Mesothelial cell of epicardium (in vitro differentiated cells): ENCODE measurements at regions not wholly inside any gene's neighbourhood (a gene's known extent, or its start where the extent isn't known, plus 50 kb on each side); places are given as distances from the start of the nearest gene placed in this dataset.

Experiments used
- DNase-seq, 2 experiments: peaks; one replicate each; pipeline ENCODE4 v3.0.0; 2021; ENCODE audit warnings: low spot score in 2 of 2; ENCODE audit not compliant: unreplicated experiment in 2 of 2
- H3K27ac Mint-ChIP-seq: 2 replicates; pipeline ENCODE4 v1.8.0; 2021; ENCODE audit warnings: mixed read lengths
- H3K27me3 Mint-ChIP-seq: 2 replicates; pipeline ENCODE4 v1.8.0; 2021; ENCODE audit warnings: low read depth, mixed read lengths
- H3K36me3 Mint-ChIP-seq: 2 replicates; pipeline ENCODE4 v1.8.0; 2021; ENCODE audit warnings: mixed read lengths
- H3K4me1 Mint-ChIP-seq: 2 replicates; pipeline ENCODE4 v1.8.0; 2021; ENCODE audit warnings: mixed read lengths
- H3K4me3 Mint-ChIP-seq: 2 replicates; pipeline ENCODE4 v1.8.0; 2021; ENCODE audit warnings: mild to moderate bottlenecking, moderate library complexity, mixed read lengths
- H3K9me3 Mint-ChIP-seq: 2 replicates; pipeline ENCODE4 v1.8.0; 2021; ENCODE audit warnings: mixed read lengths
- TF ChIP-seq, protein P1 (sequence below): fragments of 200-600 bp; sonication (generic); IDR thresholded peaks from one replicate; pipeline ENCODE4 v1.5.0; 2021; ENCODE audit warnings: antibody characterized with exemption; ENCODE audit not compliant: unreplicated experiment

DNA sequence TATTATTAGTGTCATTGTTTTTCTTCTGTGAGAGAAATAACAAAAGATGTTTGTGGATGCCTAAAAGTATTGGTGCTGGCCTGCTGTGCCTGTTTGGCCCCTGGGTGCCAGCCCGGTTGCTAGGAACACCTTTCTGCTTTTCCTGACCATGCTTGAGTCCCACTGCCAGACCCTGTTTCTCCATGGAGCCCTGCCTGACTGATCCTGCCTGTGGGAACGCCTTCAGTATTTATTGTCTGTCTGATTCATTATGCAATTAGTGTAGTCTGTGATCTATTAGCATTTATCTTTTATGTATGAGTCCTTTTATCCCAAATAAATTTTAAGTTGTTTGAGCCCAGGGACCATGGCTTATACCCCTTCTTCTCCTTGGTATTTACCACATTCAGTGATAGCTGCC, 98.6 kb upstream of the MPPED2 start:
- no peak for DNase-seq
- H3K9me3 Mint-ChIP-seq = peaks cover 17% of the 10 kb centered on the region
- TF ChIP-seq, protein P1, sequence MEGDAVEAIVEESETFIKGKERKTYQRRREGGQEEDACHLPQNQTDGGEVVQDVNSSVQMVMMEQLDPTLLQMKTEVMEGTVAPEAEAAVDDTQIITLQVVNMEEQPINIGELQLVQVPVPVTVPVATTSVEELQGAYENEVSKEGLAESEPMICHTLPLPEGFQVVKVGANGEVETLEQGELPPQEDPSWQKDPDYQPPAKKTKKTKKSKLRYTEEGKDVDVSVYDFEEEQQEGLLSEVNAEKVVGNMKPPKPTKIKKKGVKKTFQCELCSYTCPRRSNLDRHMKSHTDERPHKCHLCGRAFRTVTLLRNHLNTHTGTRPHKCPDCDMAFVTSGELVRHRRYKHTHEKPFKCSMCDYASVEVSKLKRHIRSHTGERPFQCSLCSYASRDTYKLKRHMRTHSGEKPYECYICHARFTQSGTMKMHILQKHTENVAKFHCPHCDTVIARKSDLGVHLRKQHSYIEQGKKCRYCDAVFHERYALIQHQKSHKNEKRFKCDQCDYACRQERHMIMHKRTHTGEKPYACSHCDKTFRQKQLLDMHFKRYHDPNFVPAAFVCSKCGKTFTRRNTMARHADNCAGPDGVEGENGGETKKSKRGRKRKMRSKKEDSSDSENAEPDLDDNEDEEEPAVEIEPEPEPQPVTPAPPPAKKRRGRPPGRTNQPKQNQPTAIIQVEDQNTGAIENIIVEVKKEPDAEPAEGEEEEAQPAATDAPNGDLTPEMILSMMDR = no peak
- H3K4me1 Mint-ChIP-seq = peaks cover 12% of the 10 kb centered on the region
- no peak overlapping the region for H3K27ac Mint-ChIP-seq
- no peak overlapping the region for H3K4me3 Mint-ChIP-seq
- peaks cover 6% of the 10 kb centered on the region for H3K36me3 Mint-ChIP-seq
- no peaks in the 10 kb centered on the region for H3K27me3 Mint-ChIP-seq

DNA sequence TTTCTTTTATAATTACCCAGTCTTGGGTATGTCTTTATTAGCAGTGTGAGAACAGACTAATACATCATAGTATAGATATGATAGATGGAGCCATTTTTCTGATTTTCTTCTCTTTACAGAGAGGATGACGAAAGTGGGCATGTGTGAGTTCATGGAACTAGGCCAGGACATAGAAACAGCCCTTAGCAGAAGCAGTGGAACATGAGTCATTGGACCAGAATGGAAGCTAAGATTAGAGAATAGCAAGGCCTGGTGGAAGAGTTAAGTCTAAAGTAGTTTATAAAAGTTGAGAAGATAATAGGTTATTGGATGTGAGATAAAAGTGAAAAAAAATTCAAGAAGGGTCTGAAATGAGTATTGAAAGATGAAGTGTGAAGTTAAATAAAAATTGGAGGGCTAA, 97.0 kb upstream of the MPPED2 start:
- Mint-ChIP-seq H3K27ac (no peak overlapping the region), H3K27me3 (no peaks in the 10 kb centered on the region), H3K4me1 (peaks cover 12% of the 10 kb centered on the region), H3K4me3 (no peak overlapping the region), H3K9me3 (peaks cover 4% of the 10 kb centered on the region), H3K36me3 (no peaks in the 10 kb centered on the region)
- TF ChIP-seq, protein P1 = no peak
- no peak for DNase-seq

DNA sequence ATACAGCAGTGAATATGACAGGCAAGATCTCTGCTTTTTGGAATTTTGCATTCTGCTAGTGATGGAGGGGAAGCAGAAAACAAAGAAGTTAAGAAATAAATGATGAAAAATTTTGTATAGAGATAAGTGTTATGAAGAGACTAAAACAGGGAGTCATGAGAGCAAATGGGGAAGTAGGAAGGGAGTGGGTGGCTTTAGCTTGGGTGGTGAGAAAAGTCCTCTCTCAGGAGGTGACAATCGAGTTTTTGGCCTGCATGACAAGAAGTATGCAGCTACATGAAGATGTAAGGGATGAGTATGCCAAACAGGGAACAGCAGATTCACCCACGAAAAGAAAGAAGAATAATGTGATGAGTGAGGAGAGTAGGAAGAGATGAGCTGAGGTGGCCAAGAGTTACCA, 80.7 kb upstream of the MPPED2 start:
- H3K27me3 Mint-ChIP-seq = no peaks in the 10 kb centered on the region
- peaks cover 8% of the 10 kb centered on the region for H3K36me3 Mint-ChIP-seq
- H3K27ac Mint-ChIP-seq = no peak overlapping the region
- peaks cover 3% of the 10 kb centered on the region for H3K4me1 Mint-ChIP-seq
- peaks cover 21% of the 10 kb centered on the region for H3K9me3 Mint-ChIP-seq
- no peak for DNase-seq
- TF ChIP-seq, protein P1 = no peak
- no peak overlapping the region for H3K4me3 Mint-ChIP-seq

DNA sequence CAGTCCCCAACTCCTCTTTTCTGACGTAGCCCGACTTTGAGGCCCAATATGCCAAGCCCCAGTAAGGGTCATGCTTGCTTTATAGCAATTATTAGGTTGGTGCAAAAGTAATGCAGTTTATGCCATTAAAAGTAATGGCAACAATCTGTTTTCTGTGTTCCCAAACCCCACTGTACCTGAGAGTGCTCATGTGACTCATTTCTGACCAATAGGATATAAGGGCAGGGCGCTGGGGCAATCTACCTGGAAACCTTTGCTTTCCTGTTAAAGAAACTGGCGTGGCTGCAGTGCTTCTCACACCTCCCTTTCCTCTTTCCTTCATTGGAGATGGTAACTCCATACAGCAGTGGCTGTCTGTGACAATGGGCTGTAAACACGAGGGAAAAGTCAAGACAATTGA, 78.9 kb upstream of the MPPED2 start:
- DNase-seq = no peak
- Mint-ChIP-seq H3K27ac (no peak overlapping the region), H3K4me1 (no peaks in the 10 kb centered on the region)

DNA sequence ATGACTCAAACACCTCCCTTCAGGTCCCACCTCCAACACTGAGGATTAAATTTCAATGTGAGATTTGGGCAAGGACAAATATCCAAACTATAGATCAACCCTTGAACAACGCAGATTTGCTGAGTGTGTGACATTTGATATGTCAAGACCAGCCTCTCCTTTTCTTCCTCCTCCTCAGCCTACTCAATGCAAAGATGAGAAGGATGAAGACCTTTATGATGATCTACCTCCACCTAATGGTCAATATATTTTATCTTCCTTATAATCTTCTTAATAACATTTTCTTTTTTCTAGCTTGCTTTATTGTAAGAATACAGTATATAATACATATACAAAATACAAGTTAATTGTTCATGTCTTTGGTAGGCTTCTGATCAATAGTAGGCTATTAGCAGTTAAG, 67.5 kb upstream of the MPPED2 start:
- peaks cover 4% of the 10 kb centered on the region for H3K4me1 Mint-ChIP-seq

More for the DNA sequence above, 78.9 kb upstream of the MPPED2 start:
- H3K27me3 Mint-ChIP-seq = no peaks in the 10 kb centered on the region
- TF ChIP-seq, protein P1 = no peak
- H3K9me3 Mint-ChIP-seq = peaks cover 21% of the 10 kb centered on the region
- H3K36me3 Mint-ChIP-seq = peaks cover 8% of the 10 kb centered on the region
- H3K4me3 Mint-ChIP-seq = no peak overlapping the region

More for the DNA sequence above, 67.5 kb upstream of the MPPED2 start:
- no peaks in the 10 kb centered on the region for H3K27me3 Mint-ChIP-seq
- no peak for DNase-seq
- H3K9me3 Mint-ChIP-seq = peaks cover 7% of the 10 kb centered on the region
- H3K27ac Mint-ChIP-seq = no peak overlapping the region
- no peaks in the 10 kb centered on the region for H3K36me3 Mint-ChIP-seq
- TF ChIP-seq, protein P1 = no peak
- H3K4me3 Mint-ChIP-seq = no peak overlapping the region
